Activated CD4-positive, CD25-positive, alpha-beta regulatory T cell treated with anti-CD3 and anti-CD28 coated beads, Interleukin-2, amount 50 U/mL, for 24 hours (primary cell): ENCODE measurements at regions not wholly inside any gene's neighbourhood (a gene's known extent, or its start where the extent isn't known, plus 50 kb on each side); places are given as distances from the start of the nearest gene placed in this dataset.

Source experiments
- ATAC-seq, 2 donors: fragments of 150-1000 bp; cut with Tn5 transposase; one replicate each; pipeline ENCODE4 v1.10.0; 2021; ENCODE audit warnings: mild to moderate bottlenecking in 1 of 2, moderate library complexity in 1 of 2

GRCh38 chr9:115625954-115626353 is 508.0 kb upstream of the TNC start:
- ATAC-seq: no peak

- no peak for ATAC-seq
Observed at GRCh38 chr9:115627511-115627910, 509.6 kb upstream of the TNC start.

- no peak for ATAC-seq
Observed at GRCh38 chr9:115628426-115628825, 510.5 kb upstream of the TNC start.

- ATAC-seq: no peak
Observed at GRCh38 chr9:115629879-115630840, 512.2 kb upstream of the TNC start.

- ATAC-seq: no peak
Observed at GRCh38 chr9:115632391-115632790, 514.4 kb upstream of the TNC start.

GRCh38 chr9:115633104-115633503 is 515.1 kb upstream of the TNC start:
- ATAC-seq: no peak

- peak in 1 of 2 donors; percentile 20 for ATAC-seq
Observed at GRCh38 chr9:115635680-115636383, 517.8 kb upstream of the PAPPA start.

- ATAC-seq: no peak
Observed at GRCh38 chr9:115636596-115636995, 517.0 kb upstream of the PAPPA start.

GRCh38 chr9:115637661-115638060 is 515.9 kb upstream of the PAPPA start:
- no peak for ATAC-seq

GRCh38 chr9:115640887-115641286 is 512.7 kb upstream of the PAPPA start:
- no peak for ATAC-seq

- no peak for ATAC-seq
Observed at GRCh38 chr9:115642285-115642684, 511.3 kb upstream of the PAPPA start.

GRCh38 chr9:115643948-115644727 is 509.5 kb upstream of the PAPPA start:
- no peak for ATAC-seq

GRCh38 chr9:115649991-115650472 is 503.6 kb upstream of the PAPPA start:
- ATAC-seq: no peak

- ATAC-seq: no peak
Observed at GRCh38 chr9:115650768-115651167, 502.8 kb upstream of the PAPPA start.

GRCh38 chr9:115651461-115651860 is 502.1 kb upstream of the PAPPA start:
- ATAC-seq: no peak

- no peak for ATAC-seq
Observed at GRCh38 chr9:115653171-115653606, 500.4 kb upstream of the PAPPA start.

- no peak for ATAC-seq
Observed at GRCh38 chr9:115657695-115658094, 495.9 kb upstream of the PAPPA start.

- ATAC-seq: no peak
Observed at GRCh38 chr9:115665519-115665918, 488.1 kb upstream of the PAPPA start.

GRCh38 chr9:115668521-115668920 is 485.1 kb upstream of the PAPPA start:
- ATAC-seq: no peak

GRCh38 chr9:115671236-115671962 is 482.2 kb upstream of the PAPPA start:
- no peak for ATAC-seq

- ATAC-seq: no peak
Observed at GRCh38 chr9:115671963-115672305, 481.7 kb upstream of the PAPPA start.
